Neural cell (in vitro differentiated cells): ENCODE measurements at regions not wholly inside any gene's neighbourhood (a gene's known extent, or its start where the extent isn't known, plus 50 kb on each side); places are given as distances from the start of the nearest gene placed in this dataset.

Experiments used
- H2AFZ ChIP-seq: fragments of 200-600, 300-800 bp; sonication (generic), shearing (Covaris generic); 2 replicates; pipeline ENCODE4 v1.6.0; 2014; ENCODE audit warnings: low read depth, mild to moderate bottlenecking, antibody characterized with exemption, low read length, moderate library complexity
- H3F3A ChIP-seq: fragments of 200-600 bp; shearing (Covaris generic); 2 replicates; pipeline ENCODE4 v1.6.1; 2016; ENCODE audit warnings: mild to moderate bottlenecking, moderate library complexity, mixed read lengths, antibody characterized with exemption, low read length; ENCODE audit not compliant: insufficient read depth, poor library complexity, severe bottlenecking
- H3K27ac ChIP-seq: fragments of 200-600, 300-800 bp; sonication (generic), shearing (Covaris generic); 2 replicates; pipeline ENCODE4 v1.5.1; 2014; ENCODE audit warnings: mild to moderate bottlenecking, low read length, moderate library complexity
- H3K27me3 ChIP-seq: fragments of 300-800, 200-600 bp; sonication (generic), shearing (Covaris generic); 2 replicates; pipeline ENCODE4 v1.6.0; 2014; ENCODE audit warnings: mild to moderate bottlenecking, low read depth, low read length, moderate library complexity; ENCODE audit not compliant: insufficient read depth
- H3K36me3 ChIP-seq: fragments of 300-800, 200-600 bp; sonication (generic), shearing (Covaris generic); 2 replicates; pipeline ENCODE4 v1.5.1; 2014; ENCODE audit warnings: mild to moderate bottlenecking, antibody characterized with exemption, low read length, moderate library complexity; ENCODE audit not compliant: insufficient read depth
- H3K4me2 ChIP-seq: fragments of 300-800, 200-600 bp; sonication (generic), shearing (Covaris generic); 2 replicates; pipeline ENCODE4 v1.6.0; 2014; ENCODE audit warnings: mild to moderate bottlenecking, low read length
- H3K4me3 ChIP-seq: fragments of 300-800, 200-600 bp; sonication (generic), shearing (Covaris generic); 2 replicates; pipeline ENCODE4 v1.5.1; 2014; ENCODE audit warnings: mild to moderate bottlenecking, low read length, moderate library complexity
- H3K79me2 ChIP-seq: fragments of 200-600 bp; shearing (Covaris generic); replicated peaks from 2 replicates; pipeline ENCODE4 v1.6.0; 2014; ENCODE audit warnings: mild to moderate bottlenecking, low read length, moderate library complexity; ENCODE audit not compliant: insufficient read depth
- H3K9ac ChIP-seq: fragments of 300-800, 200-600 bp; sonication (generic), shearing (Covaris generic); 2 replicates; pipeline ENCODE4 v1.6.1; 2016; ENCODE audit warnings: mild to moderate bottlenecking, low read length, mixed read lengths
- H3K9me2 ChIP-seq: fragments of 200-600 bp; shearing (Covaris generic); 2 replicates; pipeline ENCODE4 v1.6.1; 2016; ENCODE audit warnings: mild to moderate bottlenecking, low read length, mixed read lengths; ENCODE audit not compliant: insufficient read depth
- H3K9me3 ChIP-seq: fragments of 200-600, 300-800 bp; sonication (generic), shearing (Covaris generic); 2 replicates; pipeline ENCODE4 v1.6.1; 2016; ENCODE audit warnings: mild to moderate bottlenecking, mixed run types, low read length, moderate library complexity, mixed read lengths
- H4K20me1 ChIP-seq: fragments of 200-600 bp; shearing (Covaris generic); 2 replicates; pipeline ENCODE4 v1.6.1; 2016; ENCODE audit warnings: mild to moderate bottlenecking, mixed run types; ENCODE audit not compliant: insufficient read depth
- CTCF ChIP-seq: fragments of 450-650 bp; IDR thresholded peaks from 2 replicates; pipeline ENCODE4 v1.5.1; 2014; ENCODE audit warnings: antibody characterized with exemption, mild to moderate bottlenecking, moderate library complexity; ENCODE audit not compliant: poor library complexity, severe bottlenecking
- EP300 ChIP-seq: fragments of 450-650 bp; conservative IDR thresholded peaks from 2 replicates; pipeline ENCODE4 v1.6.1; 2014; ENCODE audit warnings: antibody characterized with exemption, mild to moderate bottlenecking, moderate library complexity; ENCODE audit not compliant: poor library complexity, severe bottlenecking
- EZH2 ChIP-seq: fragments of 200-600, 300-800 bp; shearing (Covaris generic), sonication (generic); IDR thresholded peaks from 2 replicates; pipeline ENCODE4 v1.6.1; 2014; ENCODE audit warnings: antibody characterized with exemption, low read length, borderline replicate concordance, mild to moderate bottlenecking; ENCODE audit not compliant: insufficient read depth, poor library complexity, severe bottlenecking
- MXI1 ChIP-seq: fragments of 450-650 bp; conservative IDR thresholded peaks from 2 replicates; pipeline ENCODE4 v1.6.1; 2014; ENCODE audit warnings: antibody characterized with exemption, mild to moderate bottlenecking; ENCODE audit not compliant: poor library complexity, severe bottlenecking
- POLR2AphosphoS5 ChIP-seq: IDR thresholded peaks from 2 replicates; pipeline ENCODE4 v1.6.1; 2012
- RAD21 ChIP-seq: fragments of 450-650 bp; conservative IDR thresholded peaks from 2 replicates; pipeline ENCODE4 v1.6.1; 2014; ENCODE audit warnings: antibody characterized with exemption, mild to moderate bottlenecking, moderate library complexity
- REST ChIP-seq: IDR thresholded peaks from 2 replicates; pipeline ENCODE4 v1.6.1; 2012; ENCODE audit warnings: borderline replicate concordance
- SMC3 ChIP-seq: fragments of 450-650 bp; conservative IDR thresholded peaks from 2 replicates; pipeline ENCODE4 v1.6.1; 2014; ENCODE audit warnings: antibody characterized with exemption, mild to moderate bottlenecking, moderate library complexity; ENCODE audit not compliant: poor library complexity
- TAF1 ChIP-seq: IDR thresholded peaks from 2 replicates; pipeline ENCODE4 v1.6.1; 2012; ENCODE audit warnings: low read depth

- no peak for TF ChIP-seq POLR2AphosphoS5
- TF ChIP-seq REST = no peak
- TF ChIP-seq CTCF = no peak
- TF ChIP-seq RAD21 = no peak
- TF ChIP-seq SMC3 = no peak
- TF ChIP-seq EP300 = no peak
- TF ChIP-seq TAF1 = no peak
- TF ChIP-seq MXI1 = no peak
- no peak for TF ChIP-seq EZH2
- Histone ChIP-seq H3K4me2 (no peak overlapping the region), H3K36me3 (no peaks in the 10 kb centered on the region), H4K20me1 (no peaks in the 10 kb centered on the region), H3K9me3 (no peaks in the 10 kb centered on the region), H3F3A (no peaks in the 10 kb centered on the region), H3K27me3 (no peaks in the 10 kb centered on the region), H3K9ac (no peak overlapping the region), H2AFZ (no peak overlapping the region), H3K4me3 (no peak overlapping the region), H3K9me2 (no peaks in the 10 kb centered on the region), H3K27ac (no peak overlapping the region), H3K79me2 (no peaks in the 10 kb centered on the region)
Measured at GRCh38 chr2:160984426-160985077, 175.7 kb upstream of the TANK start.

- no peaks in the 10 kb centered on the region for H3F3A ChIP-seq
- H3K9me3 ChIP-seq = no peaks in the 10 kb centered on the region
- TF ChIP-seq REST = no peak
- TF ChIP-seq MXI1 = no peak
- TF ChIP-seq RAD21 = no peak
- no peak for TF ChIP-seq EZH2
- no peak for TF ChIP-seq CTCF
- TF ChIP-seq TAF1 = no peak
- TF ChIP-seq SMC3 = no peak
- TF ChIP-seq EP300 = no peak
- TF ChIP-seq POLR2AphosphoS5 = no peak
- H3K27ac ChIP-seq = no peak overlapping the region
- no peak overlapping the region for H3K4me3 ChIP-seq
- H3K79me2 ChIP-seq = no peaks in the 10 kb centered on the region
- no peak overlapping the region for H2AFZ ChIP-seq
- H3K4me2 ChIP-seq = no peak overlapping the region
- H3K9me2 ChIP-seq = no peaks in the 10 kb centered on the region
- H3K36me3 ChIP-seq = no peaks in the 10 kb centered on the region
- H4K20me1 ChIP-seq = no peaks in the 10 kb centered on the region
- H3K9ac ChIP-seq = no peak overlapping the region
- H3K27me3 ChIP-seq = no peaks in the 10 kb centered on the region
Measured at GRCh38 chr2:160989778-160990177, 170.4 kb upstream of the TANK start.
